Esophagus squamous epithelium (tissue), 4 donors: ENCODE measurements at regions not wholly inside any gene's neighbourhood (a gene's known extent, or its start where the extent isn't known, plus 50 kb on each side); places are given as distances from the start of the nearest gene placed in this dataset.

Experiments used
- CTCF ChIP-seq, 6 experiments: fragments of 450-650 bp in 4 of 6; fragments of 200-600 bp in 2 of 6; sonication (generic) in 2 of 6; IDR thresholded peaks; one replicate each; pipeline ENCODE4 v1.5.1; 2016 to 2019; ENCODE audit warnings: antibody characterized with exemption in 6 of 6, mild to moderate bottlenecking in 4 of 6, moderate library complexity in 4 of 6
- POLR2A ChIP-seq, 4 donors: fragments of 450-650 bp; IDR thresholded peaks; one replicate each; pipeline ENCODE4 v1.6.1; 2017; ENCODE audit warnings: antibody characterized with exemption in 4 of 4, mild to moderate bottlenecking in 4 of 4, moderate library complexity in 3 of 4

DNA sequence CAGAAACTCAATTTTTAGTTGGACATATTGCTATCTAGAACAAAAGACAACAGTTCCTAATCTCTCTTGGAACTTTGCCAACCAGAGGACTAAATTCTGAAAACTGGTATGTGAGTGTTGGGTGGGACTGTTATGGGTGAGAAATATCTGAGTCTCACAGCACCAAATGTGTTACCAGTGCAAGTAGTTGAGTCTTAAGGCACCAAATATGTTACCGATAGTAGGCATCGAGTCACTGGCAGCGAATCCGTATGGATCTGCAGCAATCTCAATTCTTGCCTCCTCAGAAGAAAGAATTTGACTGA is 575.2 kb downstream of the DACH1 start:
- TF ChIP-seq POLR2A (IDR thresholded peaks at IDR 0.05) (no peak), CTCF (IDR thresholded peaks at IDR 0.05) (no peak)
